Endothelial cell of umbilical vein (primary cell): ENCODE measurements at regions not wholly inside any gene's neighbourhood (a gene's known extent, or its start where the extent isn't known, plus 50 kb on each side); places are given as distances from the start of the nearest gene placed in this dataset.

ENCODE experiments used
- BruUV-seq: library from RNA; stranded (reverse); fragments of 400-500 nt; replicated peaks from 2 replicates; lab custom pipeline; 2021; lab: Mats Ljungman, UMichigan
- CTCF ChIA-PET: fragments of 300-600, 350-600 bp; sonication (Branson Sonifier 250); formaldehyde crosslinking; loops from one replicate; lab custom pipeline; 2021; ENCODE audit warnings: antibody characterized with exemption, inconsistent platforms; lab: Charles Lee
- POLR2A ChIA-PET: fragments of 300-600, 350-600 bp; sonication (Branson Sonifier 250); formaldehyde crosslinking; loops from one replicate; lab custom pipeline; 2021; ENCODE audit warnings: antibody characterized with exemption, inconsistent platforms; lab: Charles Lee
- DNase-seq: peaks from one replicate; pipeline ENCODE4 v3.0.0-alpha.2; 2011; ENCODE audit warnings: low read depth, low spot score
- FAIRE-seq: peaks from 2 replicates; lab custom pipeline; 2011; peaks lifted over from hg19 to GRCh38; lab: Jason Lieb, UNC
- H2AFZ ChIP-seq: 2 replicates; pipeline ENCODE4 v1.6.0; 2012; ENCODE audit warnings: low read depth, low read length, control low read depth, inconsistent platforms
- H3K27ac ChIP-seq: 2 replicates; pipeline ENCODE4 v1.5.1; 2011; ENCODE audit warnings: low read depth, mild to moderate bottlenecking, control low read depth, low read length, moderate library complexity; ENCODE audit not compliant: insufficient read depth
- H3K27me3 ChIP-seq, 2 experiments: 2 replicates each; pipeline versions ENCODE4 v1.6.0 to v1.6.1; 2011; ENCODE audit warnings: low read length in 2 of 2, mixed read lengths in 1 of 2; ENCODE audit not compliant: control insufficient read depth in 2 of 2, insufficient read depth in 2 of 2
- H3K36me3 ChIP-seq, 2 experiments: 2 replicates in 1 of 2; 3 replicates in 1 of 2; pipeline ENCODE4 v1.5.1; 2011; ENCODE audit warnings: low read length in 2 of 2, mild to moderate bottlenecking in 1 of 2, moderate library complexity in 1 of 2; ENCODE audit not compliant: control insufficient read depth in 2 of 2, insufficient read depth in 2 of 2; ENCODE audit errors: extremely low read depth in 1 of 2
- H3K4me1 ChIP-seq: 3 replicates; pipeline ENCODE4 v1.5.1; 2011; ENCODE audit warnings: mild to moderate bottlenecking, low read length; ENCODE audit not compliant: control insufficient read depth, insufficient read depth; ENCODE audit errors: extremely low read depth
- H3K4me2 ChIP-seq: 2 replicates; pipeline ENCODE4 v1.6.1; 2011; ENCODE audit warnings: low read length, control low read depth, mixed read lengths; ENCODE audit not compliant: insufficient read depth
- H3K4me3 ChIP-seq, 3 experiments: fragments of 200-600 bp in 1 of 3; sonication (generic), shearing (Covaris generic) in 1 of 3; replicated peaks in 1 of 3; 2 replicates each; pipeline ENCODE4 v1.5.1; 2011 to 2016; ENCODE audit warnings: control low read depth in 3 of 3, low read length in 3 of 3, mild to moderate bottlenecking in 2 of 3, inconsistent platforms in 1 of 3, low read depth in 1 of 3, moderate library complexity in 1 of 3; ENCODE audit not compliant: insufficient read depth in 1 of 3
- H3K79me2 ChIP-seq: 2 replicates; pipeline ENCODE4 v1.6.0; 2012; ENCODE audit warnings: low read length, inconsistent platforms; ENCODE audit not compliant: control insufficient read depth, insufficient read depth
- H3K9ac ChIP-seq: replicated peaks from 2 replicates; pipeline ENCODE3; 2011; ENCODE audit warnings: low read length, control low read depth; ENCODE audit not compliant: insufficient read depth; ENCODE audit errors: extremely low read depth
- H3K9me1 ChIP-seq: replicated peaks from 3 replicates; pipeline ENCODE4 v1.6.0; 2011; ENCODE audit warnings: mild to moderate bottlenecking, low read length; ENCODE audit not compliant: control insufficient read depth, insufficient read depth; ENCODE audit errors: extremely low read depth
- H3K9me3 ChIP-seq: replicated peaks from 2 replicates; pipeline ENCODE4 v1.5.1; 2012; ENCODE audit warnings: low read length, inconsistent platforms; ENCODE audit not compliant: control insufficient read depth, insufficient read depth
- H4K20me1 ChIP-seq: replicated peaks from 2 replicates; pipeline ENCODE3; 2011; ENCODE audit warnings: mild to moderate bottlenecking, low read length; ENCODE audit not compliant: control insufficient read depth, insufficient read depth; ENCODE audit errors: extremely low read depth
- EZH2 ChIP-seq: IDR thresholded peaks from 2 replicates; pipeline ENCODE4 v1.6.1; 2012; ENCODE audit warnings: borderline replicate concordance, low read depth, mild to moderate bottlenecking, moderate library complexity, low read length, inconsistent platforms; ENCODE audit not compliant: severe bottlenecking
- FOS ChIP-seq: IDR thresholded peaks from 2 replicates; pipeline ENCODE4 v1.6.1; 2011; ENCODE audit warnings: mild to moderate bottlenecking, low read length, moderate library complexity, borderline replicate concordance; ENCODE audit not compliant: insufficient read depth
- GATA2 ChIP-seq: IDR thresholded peaks from 2 replicates; pipeline ENCODE4 v1.7.0; 2011; ENCODE audit warnings: low read depth, mild to moderate bottlenecking, moderate library complexity, mixed read lengths, low read length; ENCODE audit not compliant: insufficient read length, insufficient read depth
- JUN ChIP-seq: IDR thresholded peaks from 2 replicates; pipeline ENCODE4 v1.6.1; 2011; ENCODE audit warnings: borderline replicate concordance, low read depth; ENCODE audit not compliant: insufficient read length, insufficient read depth
- MAX ChIP-seq: IDR thresholded peaks from 2 replicates; pipeline ENCODE4 v1.6.1; 2011; ENCODE audit not compliant: insufficient read depth, insufficient read length
- MYC ChIP-seq: IDR thresholded peaks from one replicate; pipeline ENCODE4 v1.6.1; 2011; ENCODE audit warnings: mild to moderate bottlenecking, low read depth, low read length
- POLR2A ChIP-seq: IDR thresholded peaks from 2 replicates; pipeline ENCODE4 v1.6.1; 2012; ENCODE audit warnings: low read depth, mild to moderate bottlenecking, control low read depth, low read length
- POLR2AphosphoS5 ChIP-seq: IDR thresholded peaks from 2 replicates; pipeline ENCODE4 v1.6.1; 2012; ENCODE audit warnings: low read depth, mild to moderate bottlenecking, control low read depth, low read length, moderate library complexity; ENCODE audit not compliant: insufficient read depth
- dilution Hi-C: fragments of 300-500 bp; cut with MboI; formaldehyde crosslinking; loops from one replicate; pipeline ENCODE4 v1.15.0; 2019; ENCODE audit warnings: low sequenced_read_pairs; ENCODE audit not compliant: extremely low pct_ligation_motif_present
- intact Hi-C: fragments of 100-400 bp; cut with micrococcal nuclease; formaldehyde crosslinking; loops from one replicate; pipeline ENCODE4 v1.10.0; 2022
- TF ChIP-seq, protein P1 (sequence below), 2 donors: IDR thresholded peaks; 1 replicate in 1 of 2; 2 replicates in 1 of 2; pipeline ENCODE4 v1.5.1; 2011; ENCODE audit warnings: low read length in 2 of 2, mild to moderate bottlenecking in 2 of 2, moderate library complexity in 2 of 2, control low read depth in 1 of 2, inconsistent platforms in 1 of 2, low read depth in 1 of 2; ENCODE audit not compliant: insufficient read depth in 1 of 2; ENCODE audit errors: extremely low read depth in 1 of 2

- POLR2A ChIA-PET, result no interaction called here
- no peaks in the 10 kb centered on the region for H3K9me3 ChIP-seq
- H2AFZ ChIP-seq, result no peak overlapping the region
- H3K36me3 ChIP-seq, result no peaks in the 10 kb centered on the region
- no TSS peak for BruUV-seq
- H3K4me2 ChIP-seq, result no peak overlapping the region
- no peak overlapping the region for H3K27ac ChIP-seq
- FAIRE-seq (no peak), DNase-seq (no peak)
- CTCF ChIA-PET, result no interaction called here
- TF ChIP-seq JUN (no peak), GATA2 (no peak), EZH2 (no peak), FOS (no peak)
- TF ChIP-seq, protein P1, sequence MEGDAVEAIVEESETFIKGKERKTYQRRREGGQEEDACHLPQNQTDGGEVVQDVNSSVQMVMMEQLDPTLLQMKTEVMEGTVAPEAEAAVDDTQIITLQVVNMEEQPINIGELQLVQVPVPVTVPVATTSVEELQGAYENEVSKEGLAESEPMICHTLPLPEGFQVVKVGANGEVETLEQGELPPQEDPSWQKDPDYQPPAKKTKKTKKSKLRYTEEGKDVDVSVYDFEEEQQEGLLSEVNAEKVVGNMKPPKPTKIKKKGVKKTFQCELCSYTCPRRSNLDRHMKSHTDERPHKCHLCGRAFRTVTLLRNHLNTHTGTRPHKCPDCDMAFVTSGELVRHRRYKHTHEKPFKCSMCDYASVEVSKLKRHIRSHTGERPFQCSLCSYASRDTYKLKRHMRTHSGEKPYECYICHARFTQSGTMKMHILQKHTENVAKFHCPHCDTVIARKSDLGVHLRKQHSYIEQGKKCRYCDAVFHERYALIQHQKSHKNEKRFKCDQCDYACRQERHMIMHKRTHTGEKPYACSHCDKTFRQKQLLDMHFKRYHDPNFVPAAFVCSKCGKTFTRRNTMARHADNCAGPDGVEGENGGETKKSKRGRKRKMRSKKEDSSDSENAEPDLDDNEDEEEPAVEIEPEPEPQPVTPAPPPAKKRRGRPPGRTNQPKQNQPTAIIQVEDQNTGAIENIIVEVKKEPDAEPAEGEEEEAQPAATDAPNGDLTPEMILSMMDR (IDR thresholded peaks at IDR 0.05; ENCODE audit: extremely low read depth in 1 of 2, insufficient read depth in 1 of 2, low read depth in 1 of 2, low read length in 2 of 2), result no peak
- no peaks in the 10 kb centered on the region for H3K27me3 ChIP-seq
- H3K9ac ChIP-seq, result no peak overlapping the region
- H3K4me3 ChIP-seq, result no peak overlapping the region
- no peaks in the 10 kb centered on the region for H3K4me1 ChIP-seq
- dilution Hi-C loops, result no loop called here
- intact Hi-C loops, result no loop called here
- H3K79me2 ChIP-seq, result no peaks in the 10 kb centered on the region
- no peaks in the 10 kb centered on the region for H4K20me1 ChIP-seq
- H3K9me1 ChIP-seq, result no peaks in the 10 kb centered on the region
Measured at GRCh38 chr16:54783226-54783625, 147.4 kb upstream of the IRX5 start.

GRCh38 chr16:54780266-54780665, 150.4 kb upstream of the IRX5 start:
- no peak overlapping the region for H3K9ac ChIP-seq
- FAIRE-seq, result no peak
- CTCF ChIA-PET, result no interaction called here
- H3K4me1 ChIP-seq, result no peaks in the 10 kb centered on the region
- dilution Hi-C loops, result no loop called here
- DNase-seq, result no peak
- no peaks in the 10 kb centered on the region for H3K79me2 ChIP-seq
- H4K20me1 ChIP-seq, result no peaks in the 10 kb centered on the region
- intact Hi-C loops, result no loop called here
- TF ChIP-seq FOS (no peak), MAX (no peak), MYC (no peak), POLR2AphosphoS5 (no peak), POLR2A (no peak), EZH2 (no peak), GATA2 (no peak), JUN (no peak)
- TF ChIP-seq, protein P1 (IDR thresholded peaks at IDR 0.05; ENCODE audit: extremely low read depth in 1 of 2, insufficient read depth in 1 of 2, low read depth in 1 of 2, low read length in 2 of 2), result no peak
- H3K4me3 ChIP-seq, result no peak overlapping the region
- no TSS peak for BruUV-seq
- POLR2A ChIA-PET, result no interaction called here
- H3K27me3 ChIP-seq, result no peaks in the 10 kb centered on the region
- peaks cover 3% of the 10 kb centered on the region for H3K9me3 ChIP-seq
- H3K9me1 ChIP-seq, result no peaks in the 10 kb centered on the region
- H2AFZ ChIP-seq, result no peak overlapping the region
- no peak overlapping the region for H3K27ac ChIP-seq
- H3K4me2 ChIP-seq, result no peak overlapping the region
- no peaks in the 10 kb centered on the region for H3K36me3 ChIP-seq
